Effector memory CD4-positive, alpha-beta T cell (primary cell): ENCODE measurements at regions not wholly inside any gene's neighbourhood (a gene's known extent, or its start where the extent isn't known, plus 50 kb on each side); places are given as distances from the start of the nearest gene placed in this dataset.

Source experiments
- DNase-seq, 3 donors: peaks; one replicate each; pipeline ENCODE4 v3.0.0-alpha.2; 2020
- H3K27ac ChIP-seq: 2 replicates; pipeline ENCODE4 v1.7.0; 2013; ENCODE audit warnings: mild to moderate bottlenecking, low read length, moderate library complexity; ENCODE audit not compliant: insufficient read depth, poor library complexity, severe bottlenecking
- H3K27me3 ChIP-seq: replicated peaks from 2 replicates; pipeline ENCODE4 v1.7.0; 2013; ENCODE audit warnings: mild to moderate bottlenecking, low read length; ENCODE audit not compliant: insufficient read depth, control insufficient read depth, poor library complexity, severe bottlenecking
- H3K36me3 ChIP-seq: 2 replicates; pipeline ENCODE4 v1.7.0; 2013; ENCODE audit warnings: mild to moderate bottlenecking, low read length, moderate library complexity; ENCODE audit not compliant: control insufficient read depth, insufficient read depth
- H3K4me1 ChIP-seq: 2 replicates; pipeline ENCODE4 v1.7.0; 2013; ENCODE audit warnings: low read length, mild to moderate bottlenecking; ENCODE audit not compliant: control insufficient read depth, insufficient read depth, poor library complexity, severe bottlenecking
- H3K4me3 ChIP-seq: 2 replicates; pipeline ENCODE4 v1.7.0; 2013; ENCODE audit warnings: low read length, low read depth, mild to moderate bottlenecking; ENCODE audit not compliant: insufficient read depth, poor library complexity, severe bottlenecking
- H3K9me3 ChIP-seq: 2 replicates; pipeline ENCODE4 v1.7.0; 2013; ENCODE audit warnings: mild to moderate bottlenecking, low read length, moderate library complexity; ENCODE audit not compliant: control insufficient read depth

DNA sequence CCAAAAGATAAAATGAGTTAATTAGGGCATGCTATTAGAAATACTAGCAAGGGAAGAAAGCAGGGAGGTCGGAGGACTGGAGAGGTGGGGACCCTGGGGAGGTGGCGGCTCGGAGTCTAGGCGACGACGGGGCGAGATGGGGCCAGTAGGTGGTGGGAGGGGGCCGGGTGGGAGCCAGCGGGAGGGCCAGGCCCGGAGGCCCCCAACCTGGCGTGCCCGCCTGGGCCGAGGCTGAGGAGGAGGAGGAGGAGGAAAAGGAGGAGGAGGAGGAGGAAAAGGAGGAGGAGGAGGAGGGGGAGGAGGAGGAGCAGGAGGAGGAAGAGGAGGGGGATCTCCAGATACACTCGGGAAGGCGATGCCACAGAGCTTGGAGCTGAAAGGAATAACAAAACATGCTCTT lies 426.2 kb downstream of the NR2F2 start:
- H3K9me3 ChIP-seq = no peaks in the 10 kb centered on the region
- H3K4me1 ChIP-seq = no peaks in the 10 kb centered on the region
- H3K27me3 ChIP-seq = no peaks in the 10 kb centered on the region
- H3K4me3 ChIP-seq = no peak overlapping the region
- no peak for DNase-seq
- no peak overlapping the region for H3K27ac ChIP-seq
- no peaks in the 10 kb centered on the region for H3K36me3 ChIP-seq

DNA sequence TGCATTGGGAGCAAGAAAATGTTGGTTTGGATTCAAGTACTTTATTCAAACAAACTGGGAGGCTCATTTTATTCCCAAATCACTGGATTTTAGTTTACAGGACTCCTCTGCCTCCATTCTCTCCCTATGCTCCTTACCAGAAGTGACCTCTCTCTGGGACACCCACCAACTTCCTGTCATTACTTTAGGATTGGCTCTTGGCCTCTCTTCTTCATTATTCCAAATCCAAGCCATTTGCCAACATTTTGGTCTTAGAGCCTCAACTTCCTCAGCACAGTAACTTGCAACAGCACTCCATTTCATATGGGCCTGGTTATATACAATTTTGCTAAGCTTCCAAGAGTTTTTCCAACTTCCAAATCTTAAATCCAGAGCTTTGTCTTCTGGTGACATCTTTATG lies 432.1 kb downstream of the NR2F2 start:
- H3K36me3 ChIP-seq = no peaks in the 10 kb centered on the region
- no peaks in the 10 kb centered on the region for H3K9me3 ChIP-seq
- DNase-seq = no peak
- H3K27me3 ChIP-seq = no peaks in the 10 kb centered on the region
- no peak overlapping the region for H3K4me3 ChIP-seq
- H3K4me1 ChIP-seq = no peaks in the 10 kb centered on the region
- H3K27ac ChIP-seq = no peak overlapping the region

DNA sequence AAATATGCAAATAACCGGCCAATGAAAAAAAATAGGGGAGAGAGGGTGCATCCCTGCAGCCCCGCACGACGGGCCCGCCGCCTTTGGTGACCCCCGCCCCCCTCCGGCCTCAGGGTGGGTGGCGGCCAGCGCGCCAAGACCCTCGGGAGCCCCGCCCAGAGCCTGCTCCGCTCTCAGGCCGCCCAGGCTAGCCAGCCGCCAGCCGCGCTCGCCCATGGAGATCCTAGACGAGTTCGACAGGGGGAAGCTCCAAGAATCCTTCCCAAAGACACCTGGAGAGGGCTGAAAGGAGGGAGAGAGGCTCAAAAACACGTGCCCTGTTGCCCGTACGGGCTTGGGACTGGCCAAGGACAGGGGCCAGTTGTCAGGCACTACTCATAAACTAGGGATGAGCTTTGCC lies 434.0 kb downstream of the NR2F2 start:
- no peaks in the 10 kb centered on the region for H3K9me3 ChIP-seq
- no peaks in the 10 kb centered on the region for H3K27me3 ChIP-seq
- no peak overlapping the region for H3K4me3 ChIP-seq
- H3K36me3 ChIP-seq = no peaks in the 10 kb centered on the region
- no peaks in the 10 kb centered on the region for H3K4me1 ChIP-seq
- DNase-seq = no peak
- H3K27ac ChIP-seq = no peak overlapping the region

DNA sequence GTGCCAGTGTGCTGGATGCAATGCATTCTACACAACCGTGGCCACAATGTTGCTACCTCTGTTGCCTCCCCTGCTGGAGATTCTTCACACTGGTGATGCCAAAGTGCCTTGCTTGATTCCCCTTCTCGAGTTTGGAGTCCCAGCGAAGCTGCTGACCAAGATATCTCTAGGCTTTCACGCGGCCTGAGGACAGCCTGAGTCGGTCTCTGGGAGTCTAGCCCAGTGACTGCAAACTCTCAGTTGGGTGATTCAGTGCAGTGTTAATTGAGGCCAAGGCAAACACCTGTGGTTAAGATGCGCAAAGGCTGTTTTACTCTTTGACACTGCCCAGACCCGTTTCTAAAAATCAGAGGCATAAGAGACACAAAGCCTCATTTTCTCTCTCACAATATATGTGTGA lies 434.4 kb downstream of the NR2F2 start:
- H3K27me3 ChIP-seq = no peaks in the 10 kb centered on the region
- DNase-seq = no peak
- H3K4me3 ChIP-seq = no peak overlapping the region
- H3K4me1 ChIP-seq = no peaks in the 10 kb centered on the region
- no peaks in the 10 kb centered on the region for H3K9me3 ChIP-seq
- no peaks in the 10 kb centered on the region for H3K36me3 ChIP-seq
- H3K27ac ChIP-seq = no peak overlapping the region

DNA sequence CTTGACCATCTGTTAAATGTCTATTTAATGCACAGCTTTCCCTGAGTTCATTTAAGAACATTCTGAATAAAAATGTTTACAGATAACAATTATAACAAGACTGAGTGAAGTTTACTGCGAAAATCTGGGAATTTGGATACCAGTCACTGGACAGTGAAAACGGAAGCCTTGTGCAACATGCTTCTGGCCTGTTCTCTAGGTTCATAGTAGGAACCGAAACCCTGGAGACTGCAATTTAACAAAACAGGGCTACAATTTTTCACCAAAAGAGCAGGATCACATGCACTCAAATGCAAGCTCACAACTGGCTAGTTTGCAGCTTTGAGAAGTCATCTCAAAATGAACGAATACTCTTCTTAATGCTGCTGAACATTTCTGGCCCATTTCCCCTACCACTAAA lies 435.9 kb downstream of the NR2F2 start:
- H3K27ac ChIP-seq = no peak overlapping the region
- no peaks in the 10 kb centered on the region for H3K27me3 ChIP-seq
- no peaks in the 10 kb centered on the region for H3K4me1 ChIP-seq
- no peaks in the 10 kb centered on the region for H3K36me3 ChIP-seq
- DNase-seq = no peak
- H3K4me3 ChIP-seq = no peak overlapping the region
- no peaks in the 10 kb centered on the region for H3K9me3 ChIP-seq

- Histone ChIP-seq H3K9me3 (no peaks in the 10 kb centered on the region), H3K27ac (no peak overlapping the region), H3K4me3 (no peak overlapping the region), H3K4me1 (no peaks in the 10 kb centered on the region), H3K36me3 (no peaks in the 10 kb centered on the region), H3K27me3 (no peaks in the 10 kb centered on the region)
- DNase-seq = no peak
Measured at GRCh38 chr15:96767703-96768434, 437.4 kb downstream of the NR2F2 start.

DNA sequence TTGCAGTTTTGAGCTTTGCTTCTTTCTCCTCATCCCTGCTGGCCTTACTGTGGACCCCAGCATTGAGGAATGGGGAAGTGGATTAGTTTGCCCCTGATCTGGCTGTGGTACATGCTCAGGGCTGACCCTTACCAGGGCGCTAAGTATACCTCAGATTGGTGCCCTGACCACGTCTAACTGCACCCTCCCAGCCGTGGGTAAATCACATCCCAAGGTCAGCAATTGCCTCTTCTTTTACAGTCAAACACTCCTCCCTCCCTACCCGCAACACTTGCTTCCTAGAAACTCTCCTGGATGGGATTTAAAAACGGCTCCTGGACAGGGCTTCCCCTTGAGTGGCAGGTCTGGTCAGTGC lies 437.9 kb downstream of the NR2F2 start:
- H3K36me3 ChIP-seq = no peaks in the 10 kb centered on the region
- no peak overlapping the region for H3K4me3 ChIP-seq
- H3K27me3 ChIP-seq = no peaks in the 10 kb centered on the region
- DNase-seq = no peak
- no peaks in the 10 kb centered on the region for H3K4me1 ChIP-seq
- no peaks in the 10 kb centered on the region for H3K9me3 ChIP-seq
- no peak overlapping the region for H3K27ac ChIP-seq

- no peak for DNase-seq
- Histone ChIP-seq H3K27ac (no peak overlapping the region), H3K27me3 (no peaks in the 10 kb centered on the region), H3K9me3 (no peaks in the 10 kb centered on the region), H3K36me3 (no peaks in the 10 kb centered on the region), H3K4me3 (no peak overlapping the region), H3K4me1 (no peaks in the 10 kb centered on the region)
Measured at GRCh38 chr15:96771035-96771434, 440.5 kb downstream of the NR2F2 start.

- Histone ChIP-seq H3K36me3 (no peaks in the 10 kb centered on the region), H3K27me3 (no peaks in the 10 kb centered on the region), H3K4me1 (no peaks in the 10 kb centered on the region), H3K4me3 (no peak overlapping the region), H3K9me3 (no peaks in the 10 kb centered on the region), H3K27ac (no peak overlapping the region)
- DNase-seq = no peak
Measured at GRCh38 chr15:96774216-96774615, 443.7 kb downstream of the NR2F2 start.

DNA sequence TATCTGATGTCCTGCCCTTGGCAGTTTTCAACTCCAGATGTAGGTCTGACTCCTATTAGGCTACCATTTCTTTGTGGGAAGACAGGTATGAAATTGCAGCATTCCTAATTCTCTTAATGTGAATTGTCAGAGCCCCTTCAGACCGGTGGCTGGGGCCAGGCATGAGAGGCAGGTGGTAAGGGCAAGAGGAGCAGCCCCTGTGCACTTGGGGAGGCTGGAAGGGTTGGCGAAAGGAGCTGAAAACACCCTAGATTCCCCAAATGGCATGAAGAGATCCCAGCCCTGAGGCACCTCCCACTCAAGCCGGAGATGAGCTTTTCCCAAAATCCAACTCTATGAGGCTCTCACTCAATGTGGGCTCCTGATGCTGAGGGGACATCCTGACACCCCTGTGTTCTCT lies 453.2 kb downstream of the NR2F2 start:
- H3K36me3 ChIP-seq = no peaks in the 10 kb centered on the region
- no peak overlapping the region for H3K27ac ChIP-seq
- H3K4me3 ChIP-seq = no peak overlapping the region
- no peaks in the 10 kb centered on the region for H3K9me3 ChIP-seq
- no peaks in the 10 kb centered on the region for H3K27me3 ChIP-seq
- H3K4me1 ChIP-seq = no peaks in the 10 kb centered on the region
- no peak for DNase-seq
